Cardiac muscle cell (in vitro differentiated cells and primary cell): ENCODE measurements at regions not wholly inside any gene's neighbourhood (a gene's known extent, or its start where the extent isn't known, plus 50 kb on each side); places are given as distances from the start of the nearest gene placed in this dataset.
"Not testable (repeated sequence)": the region's sequence is repeated elsewhere in the genome, so short reads cannot be mapped to it uniquely, and the experiment has no call there.

Experiments used
- DNase-seq, 2 donors: peaks; one replicate each; pipeline versions ENCODE4 v3.0.0 to v3.0.0-alpha.2; 2010 to 2017; ENCODE audit warnings: low read depth in 1 of 2, low spot score in 1 of 2
- H3K27ac ChIP-seq: fragments of 200-600 bp; sonication (generic); 2 replicates; pipeline ENCODE4 v1.5.1; 2016
- H3K27me3 ChIP-seq: fragments of 200-600 bp; sonication (generic); 2 replicates; pipeline ENCODE4 v1.6.0; 2016; ENCODE audit warnings: control low read depth
- H3K36me3 ChIP-seq: fragments of 200-600 bp; sonication (generic); 2 replicates; pipeline ENCODE4 v1.5.1; 2016; ENCODE audit warnings: control low read depth
- H3K4me1 ChIP-seq: fragments of 200-600 bp; sonication (generic); 2 replicates; pipeline ENCODE4 v1.8.1; 2017; ENCODE audit warnings: low read depth, mild to moderate bottlenecking, mixed run types
- H3K4me3 ChIP-seq: fragments of 200-600 bp; sonication (generic); 2 replicates; pipeline ENCODE4 v1.5.1; 2016; ENCODE audit warnings: mild to moderate bottlenecking
- H3K9me3 ChIP-seq: fragments of 200-600 bp; sonication (generic); 2 replicates; pipeline ENCODE4 v1.5.1; 2017; ENCODE audit warnings: low read depth, mild to moderate bottlenecking, control low read depth
- CTCF ChIP-seq: IDR thresholded peaks from 2 replicates; pipeline ENCODE4 v1.5.1; 2012; ENCODE audit warnings: low read depth, mild to moderate bottlenecking, low read length

DNA sequence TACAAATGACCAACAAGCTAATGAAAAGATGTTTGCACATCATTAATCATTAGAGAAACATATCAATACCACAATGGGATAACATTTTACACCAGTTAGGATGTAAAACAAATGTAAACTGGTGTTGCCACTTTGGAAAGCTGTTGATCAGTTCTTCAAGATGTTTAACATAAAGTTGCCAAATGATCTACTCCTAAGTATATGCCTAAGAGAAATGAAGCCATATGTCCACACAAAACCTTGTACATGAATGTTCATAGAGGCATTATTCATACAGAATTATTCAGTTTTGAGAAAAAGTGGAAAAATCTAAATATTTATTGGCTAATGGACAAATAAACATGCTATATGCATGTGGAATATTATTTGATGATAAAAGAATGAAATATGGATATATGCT lies 136.9 kb upstream of the KITLG start:
- Histone ChIP-seq H3K36me3 (no peaks in the 10 kb centered on the region), H3K9me3 (no peaks in the 10 kb centered on the region), H3K27ac (no peak overlapping the region), H3K4me3 (no peak overlapping the region), H3K4me1 (no peaks in the 10 kb centered on the region), H3K27me3 (no peaks in the 10 kb centered on the region)
- TF ChIP-seq CTCF: no peak
- DNase-seq: no peak

DNA sequence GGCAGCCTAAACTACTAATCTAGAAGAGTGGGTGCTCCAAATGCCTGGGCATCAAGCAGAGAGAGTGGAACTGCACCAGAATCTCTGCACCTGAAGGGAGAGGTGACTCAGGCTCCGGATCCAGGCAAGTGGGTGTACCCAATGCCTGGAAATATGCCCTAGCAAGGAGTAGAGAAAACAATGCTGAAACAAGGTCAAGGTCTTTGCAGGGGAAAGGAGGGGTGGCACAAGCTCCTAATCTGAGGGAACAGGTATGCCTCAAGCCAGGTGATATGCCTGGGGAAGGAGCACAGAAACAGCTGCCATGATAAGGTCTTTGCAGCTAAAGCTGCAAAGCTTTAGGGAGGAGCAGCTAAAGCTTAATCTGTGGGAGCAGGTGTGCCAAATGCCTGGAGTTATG lies 136.0 kb upstream of the KITLG start:
- Histone ChIP-seq H3K36me3 (no peaks in the 10 kb centered on the region), H3K27ac (no peak overlapping the region), H3K4me1 (no peaks in the 10 kb centered on the region), H3K9me3 (no peaks in the 10 kb centered on the region), H3K4me3 (no peak overlapping the region), H3K27me3 (no peaks in the 10 kb centered on the region)
- no peak for DNase-seq
- no peak for TF ChIP-seq CTCF

- Histone ChIP-seq H3K9me3 (no peaks in the 10 kb centered on the region), H3K27me3 (no peaks in the 10 kb centered on the region), H3K27ac (no peak overlapping the region), H3K4me3 (no peak overlapping the region), H3K36me3 (no peaks in the 10 kb centered on the region), H3K4me1 (no peaks in the 10 kb centered on the region)
- DNase-seq: no peak
- no peak for TF ChIP-seq CTCF
These were observed 135.4 kb upstream of the KITLG start for GRCh38 chr12:88715673-88716072.

DNA sequence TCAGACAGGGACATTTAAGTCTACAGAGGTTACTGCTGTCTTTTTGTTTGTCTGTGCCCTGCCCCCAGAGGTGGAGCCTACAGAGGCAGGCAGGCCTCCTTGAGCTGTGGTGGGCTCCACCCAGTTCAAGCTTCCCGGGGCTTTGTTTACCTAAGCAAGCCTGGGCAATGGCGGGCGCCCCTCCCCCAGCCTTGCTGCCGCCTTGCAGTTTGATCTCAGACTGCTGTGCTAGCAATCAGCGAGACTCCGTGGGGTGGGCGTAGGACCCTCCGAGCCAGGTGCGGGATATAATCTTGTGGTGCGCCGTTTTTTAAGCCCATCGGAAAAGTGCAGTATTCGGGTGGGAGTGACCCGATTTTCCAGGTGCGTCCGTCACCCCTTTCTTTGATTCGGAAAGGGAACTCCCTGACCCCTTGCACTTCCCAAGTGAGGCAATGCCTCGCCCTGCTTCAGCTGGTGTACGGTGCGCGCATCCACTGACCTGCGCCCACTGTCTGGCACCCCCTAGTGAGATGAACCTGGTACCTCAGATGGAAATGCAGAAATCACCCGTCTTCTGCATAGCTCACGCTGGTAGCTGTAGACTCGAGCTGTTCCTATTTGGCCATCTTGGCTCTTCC lies 134.1 kb upstream of the KITLG start:
- not testable (repeated sequence) for DNase-seq, H3K36me3 ChIP-seq, H3K4me1 ChIP-seq, H3K27me3 ChIP-seq, H3K27ac ChIP-seq, H3K9me3 ChIP-seq, H3K4me3 ChIP-seq

- Histone ChIP-seq H3K4me3 (no peak overlapping the region), H3K27ac (no peak overlapping the region), H3K27me3 (no peaks in the 10 kb centered on the region), H3K36me3 (no peaks in the 10 kb centered on the region), H3K9me3 (no peaks in the 10 kb centered on the region), H3K4me1 (no peaks in the 10 kb centered on the region)
- TF ChIP-seq CTCF: no peak
- no peak for DNase-seq
These were observed 127.5 kb upstream of the KITLG start for GRCh38 chr12:88707800-88708199.

GRCh38 chr12:88706286-88706685 lies 126.0 kb upstream of the KITLG start:
- TF ChIP-seq CTCF: no peak
- no peak overlapping the region for H3K4me3 ChIP-seq
- no peak overlapping the region for H3K27ac ChIP-seq
- H3K27me3 ChIP-seq: no peaks in the 10 kb centered on the region
- H3K4me1 ChIP-seq: no peaks in the 10 kb centered on the region
- no peaks in the 10 kb centered on the region for H3K9me3 ChIP-seq
- DNase-seq: no peak
- H3K36me3 ChIP-seq: no peaks in the 10 kb centered on the region
